Effector memory CD4-positive, alpha-beta T cell (primary cell): ENCODE measurements at regions not wholly inside any gene's neighbourhood (a gene's known extent, or its start where the extent isn't known, plus 50 kb on each side); places are given as distances from the start of the nearest gene placed in this dataset.

ENCODE experiments used
- DNase-seq, 3 donors: peaks; one replicate each; pipeline ENCODE4 v3.0.0-alpha.2; 2020
- H3K27ac ChIP-seq: 2 replicates; pipeline ENCODE4 v1.7.0; 2013; ENCODE audit warnings: mild to moderate bottlenecking, low read length, moderate library complexity; ENCODE audit not compliant: insufficient read depth, poor library complexity, severe bottlenecking
- H3K27me3 ChIP-seq: replicated peaks from 2 replicates; pipeline ENCODE4 v1.7.0; 2013; ENCODE audit warnings: mild to moderate bottlenecking, low read length; ENCODE audit not compliant: insufficient read depth, control insufficient read depth, poor library complexity, severe bottlenecking
- H3K36me3 ChIP-seq: 2 replicates; pipeline ENCODE4 v1.7.0; 2013; ENCODE audit warnings: mild to moderate bottlenecking, low read length, moderate library complexity; ENCODE audit not compliant: control insufficient read depth, insufficient read depth
- H3K4me1 ChIP-seq: 2 replicates; pipeline ENCODE4 v1.7.0; 2013; ENCODE audit warnings: low read length, mild to moderate bottlenecking; ENCODE audit not compliant: control insufficient read depth, insufficient read depth, poor library complexity, severe bottlenecking
- H3K4me3 ChIP-seq: 2 replicates; pipeline ENCODE4 v1.7.0; 2013; ENCODE audit warnings: low read length, low read depth, mild to moderate bottlenecking; ENCODE audit not compliant: insufficient read depth, poor library complexity, severe bottlenecking
- H3K9me3 ChIP-seq: 2 replicates; pipeline ENCODE4 v1.7.0; 2013; ENCODE audit warnings: mild to moderate bottlenecking, low read length, moderate library complexity; ENCODE audit not compliant: control insufficient read depth

DNA sequence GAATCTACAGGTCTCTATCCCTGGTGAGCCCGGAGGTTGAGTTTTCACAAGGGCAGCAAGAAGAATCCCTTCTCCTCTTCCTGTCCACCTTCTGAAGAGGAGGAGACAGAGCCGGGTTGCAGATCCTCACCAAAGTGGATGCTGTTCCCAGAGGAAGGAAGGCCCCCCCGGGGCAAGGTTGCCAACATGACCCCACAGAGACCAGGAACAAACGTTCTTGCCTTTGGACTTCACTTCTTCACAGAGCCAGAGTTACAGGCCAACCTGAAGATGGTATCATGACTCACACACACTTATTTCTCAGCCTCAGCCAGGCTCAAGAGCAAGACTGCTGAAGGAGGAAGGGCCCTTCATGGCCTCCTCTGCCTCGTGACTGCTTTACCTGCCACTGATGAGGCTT lies 384.3 kb downstream of the CD83 start:
- Histone ChIP-seq H3K27me3 (no peaks in the 10 kb centered on the region), H3K36me3 (no peaks in the 10 kb centered on the region), H3K9me3 (no peaks in the 10 kb centered on the region), H3K4me3 (no peak overlapping the region), H3K4me1 (peaks cover 3% of the 10 kb centered on the region), H3K27ac (no peak overlapping the region)
- no peak for DNase-seq

DNA sequence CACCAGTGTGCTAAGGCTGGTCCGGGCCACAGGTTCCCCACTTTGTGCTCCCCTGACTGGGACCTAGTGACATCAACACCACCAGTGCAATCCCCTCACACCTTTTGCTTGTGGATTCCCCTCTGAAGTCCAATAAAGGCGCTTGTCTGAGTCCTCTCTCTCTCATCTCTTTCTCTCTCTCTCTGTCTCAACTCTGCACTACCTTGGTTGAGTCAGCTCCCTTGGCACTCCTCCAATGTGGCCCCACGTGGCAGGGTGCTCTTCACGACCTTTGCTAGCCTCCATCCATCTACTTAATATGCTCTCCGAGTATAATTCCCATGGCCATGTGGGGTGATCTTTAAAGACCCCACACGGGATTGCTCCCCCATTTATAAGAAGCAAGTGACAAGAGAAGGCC lies 385.0 kb downstream of the CD83 start:
- Histone ChIP-seq H3K27me3 (no peaks in the 10 kb centered on the region), H3K4me3 (no peak overlapping the region), H3K9me3 (no peaks in the 10 kb centered on the region)

DNA sequence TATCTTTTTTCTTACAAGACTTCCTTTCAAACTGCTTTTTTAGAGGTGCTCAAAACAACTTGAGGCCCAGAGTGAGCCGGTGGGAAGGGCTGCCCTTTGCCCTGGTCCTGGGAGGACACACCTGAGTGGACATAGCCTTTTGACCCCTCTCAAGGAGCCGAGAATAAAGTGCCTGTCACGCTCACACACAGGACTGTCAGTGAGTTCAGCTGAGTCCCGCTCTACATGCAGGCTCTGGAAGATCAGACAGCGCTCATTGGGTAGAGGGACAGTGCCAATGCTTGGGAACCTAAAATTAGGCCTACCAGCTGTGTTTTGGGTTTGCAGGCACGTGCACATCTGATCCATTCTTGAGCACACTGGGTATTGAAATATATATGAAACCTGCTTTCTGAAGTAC lies 387.8 kb downstream of the CD83 start:
- Histone ChIP-seq H3K4me3 (no peak overlapping the region), H3K27ac (no peak overlapping the region), H3K36me3 (no peaks in the 10 kb centered on the region), H3K27me3 (no peaks in the 10 kb centered on the region), H3K4me1 (peaks cover 5% of the 10 kb centered on the region), H3K9me3 (no peaks in the 10 kb centered on the region)
- DNase-seq: no peak

More for the DNA sequence above, 385.0 kb downstream of the CD83 start:
- DNase-seq: no peak
- H3K36me3 ChIP-seq: no peaks in the 10 kb centered on the region
- peaks cover 5% of the 10 kb centered on the region for H3K4me1 ChIP-seq
- no peak overlapping the region for H3K27ac ChIP-seq

DNA sequence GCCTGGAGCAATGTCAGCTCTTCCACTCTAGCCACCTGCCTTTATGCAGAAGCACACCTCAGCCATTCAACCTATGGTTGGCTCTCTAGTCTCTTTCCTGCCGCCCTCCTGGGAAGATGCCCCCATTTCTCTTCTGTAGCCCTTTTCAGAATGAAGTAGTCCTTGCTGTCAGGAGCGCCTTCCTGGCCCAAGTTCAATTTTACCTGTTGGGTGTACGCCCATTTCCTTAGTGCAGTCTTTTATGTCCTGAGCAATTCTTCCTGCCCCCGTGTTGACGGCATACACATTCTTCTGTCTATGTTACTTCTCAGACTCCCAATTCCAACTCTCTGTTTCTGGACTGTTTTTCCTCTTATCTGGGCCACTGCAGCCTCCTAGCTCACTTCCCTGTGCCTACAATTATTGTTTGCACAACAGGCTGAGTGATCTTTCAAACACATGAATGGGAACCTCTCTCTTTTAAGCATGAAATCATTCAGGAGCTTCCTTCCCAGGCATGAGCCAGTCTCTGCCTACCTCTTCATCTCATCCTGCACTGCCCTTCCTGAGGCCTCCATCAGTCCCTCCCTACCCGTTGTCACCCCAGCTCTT lies 389.2 kb downstream of the CD83 start:
- H3K27ac ChIP-seq: no peak overlapping the region
- H3K36me3 ChIP-seq: no peaks in the 10 kb centered on the region
- no peak overlapping the region for H3K4me3 ChIP-seq
- H3K27me3 ChIP-seq: no peaks in the 10 kb centered on the region
- DNase-seq: no peak
- no peaks in the 10 kb centered on the region for H3K9me3 ChIP-seq
- peaks cover 5% of the 10 kb centered on the region for H3K4me1 ChIP-seq

DNA sequence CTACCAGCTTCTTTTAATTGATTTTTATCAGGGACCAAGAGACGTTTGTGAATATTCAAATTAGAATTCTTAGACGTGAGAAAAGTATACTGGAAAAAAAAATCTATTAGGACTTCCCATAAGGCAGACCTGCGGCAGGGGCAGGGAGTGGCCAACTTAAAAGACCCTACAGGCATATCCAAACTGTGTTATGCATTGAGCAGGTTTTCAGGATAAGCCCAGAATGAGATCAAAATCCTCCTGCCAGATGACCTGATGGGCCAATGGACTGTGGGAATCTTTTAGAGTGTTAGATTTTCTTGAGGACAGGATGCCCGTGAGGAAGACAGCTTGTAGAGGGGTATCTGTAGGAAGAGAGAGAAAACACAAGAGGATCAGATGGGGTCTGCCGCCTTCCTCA lies 391.5 kb downstream of the CD83 start:
- peaks cover 5% of the 10 kb centered on the region for H3K4me1 ChIP-seq

GRCh38 chr6:14510038-14510437 lies 392.5 kb downstream of the CD83 start:
- no peak overlapping the region for H3K4me3 ChIP-seq
- H3K27me3 ChIP-seq: no peaks in the 10 kb centered on the region
- no peak for DNase-seq
- peaks cover 5% of the 10 kb centered on the region for H3K4me1 ChIP-seq
- H3K27ac ChIP-seq: no peak overlapping the region
- no peaks in the 10 kb centered on the region for H3K36me3 ChIP-seq
- no peaks in the 10 kb centered on the region for H3K9me3 ChIP-seq

More for the DNA sequence above, 391.5 kb downstream of the CD83 start:
- DNase-seq: no peak
- Histone ChIP-seq H3K27me3 (no peaks in the 10 kb centered on the region), H3K4me3 (no peak overlapping the region), H3K36me3 (no peaks in the 10 kb centered on the region), H3K27ac (no peak overlapping the region), H3K9me3 (no peaks in the 10 kb centered on the region)

- no peak overlapping the region for H3K27ac ChIP-seq
- no peaks in the 10 kb centered on the region for H3K27me3 ChIP-seq
- H3K9me3 ChIP-seq: no peaks in the 10 kb centered on the region
- H3K36me3 ChIP-seq: no peaks in the 10 kb centered on the region
- no peak overlapping the region for H3K4me3 ChIP-seq
- H3K4me1 ChIP-seq: peaks cover 5% of the 10 kb centered on the region
- DNase-seq: no peak
Observed at GRCh38 chr6:14511061-14511586, 393.6 kb downstream of the CD83 start.

DNA sequence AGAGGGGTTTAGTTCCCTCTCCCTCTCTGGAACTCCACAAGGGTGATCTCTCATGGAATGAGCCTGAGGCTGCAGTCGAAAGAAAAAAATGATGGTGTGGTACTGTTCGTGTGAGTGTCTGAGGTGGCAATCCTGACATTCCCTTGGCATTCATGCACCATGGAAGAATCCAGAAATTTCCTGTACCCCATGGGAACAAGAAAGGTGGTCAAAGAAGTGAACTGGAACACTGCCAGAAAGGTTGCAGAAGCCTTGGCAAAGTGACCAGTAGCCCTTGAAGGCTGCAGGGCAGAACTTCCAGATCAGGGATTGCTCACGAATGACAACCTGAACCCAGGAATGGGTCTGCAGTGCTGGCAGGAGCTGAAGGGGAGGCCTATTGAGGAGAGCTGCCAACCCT lies 394.7 kb downstream of the CD83 start:
- Histone ChIP-seq H3K27me3 (no peaks in the 10 kb centered on the region), H3K4me1 (no peaks in the 10 kb centered on the region), H3K9me3 (no peaks in the 10 kb centered on the region), H3K4me3 (no peak overlapping the region), H3K36me3 (no peaks in the 10 kb centered on the region), H3K27ac (no peak overlapping the region)
- DNase-seq: no peak

GRCh38 chr6:14513496-14514393 lies 396.2 kb downstream of the CD83 start:
- Histone ChIP-seq H3K4me1 (no peaks in the 10 kb centered on the region), H3K36me3 (no peaks in the 10 kb centered on the region)
- DNase-seq: no peak

DNA sequence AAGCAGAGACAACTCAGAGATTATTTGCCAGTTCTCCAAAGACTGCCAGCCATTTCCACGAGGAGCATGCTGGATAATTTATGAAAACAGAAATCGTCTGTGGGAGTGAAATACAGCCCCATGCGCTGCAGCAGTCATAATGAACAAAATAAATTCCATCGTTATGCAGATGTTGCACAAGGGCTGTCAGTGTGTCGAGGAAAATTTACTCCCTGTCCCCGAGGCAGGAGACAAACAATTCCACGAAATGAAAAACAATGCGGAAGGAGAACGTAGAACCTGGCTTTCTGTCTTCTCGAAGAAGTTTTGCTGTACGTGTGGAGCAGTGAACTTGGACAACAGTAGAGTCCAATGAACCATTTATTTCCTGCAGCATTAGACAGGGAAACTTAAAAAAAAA lies 399.4 kb downstream of the CD83 start:
- DNase-seq: no peak
- H3K27ac ChIP-seq: no peak overlapping the region
- H3K4me1 ChIP-seq: no peaks in the 10 kb centered on the region
- no peak overlapping the region for H3K4me3 ChIP-seq
- H3K36me3 ChIP-seq: no peaks in the 10 kb centered on the region
- no peaks in the 10 kb centered on the region for H3K27me3 ChIP-seq
- H3K9me3 ChIP-seq: no peaks in the 10 kb centered on the region

More at GRCh38 chr6:14513496-14514393, 396.2 kb downstream of the CD83 start:
- Histone ChIP-seq H3K4me3 (no peak overlapping the region), H3K27ac (no peak overlapping the region), H3K27me3 (no peaks in the 10 kb centered on the region), H3K9me3 (no peaks in the 10 kb centered on the region)
